H9 (cell line): ENCODE measurements at regions not wholly inside any gene's neighbourhood (a gene's known extent, or its start where the extent isn't known, plus 50 kb on each side); places are given as distances from the start of the nearest gene placed in this dataset.
"Not testable (repeated sequence)": the region's sequence is repeated elsewhere in the genome, so short reads cannot be mapped to it uniquely, and the experiment has no call there.

Experiments used
- DNase-seq: peaks from one replicate; pipeline ENCODE4 v3.0.0-alpha.2; 2017
- H2AFZ ChIP-seq: one replicate; pipeline ENCODE4 v1.6.1; 2013; ENCODE audit warnings: mild to moderate bottlenecking, low read length, control low read depth, moderate library complexity
- H2AK5ac ChIP-seq: 2 replicates; pipeline ENCODE4 v1.6.1; 2013; ENCODE audit warnings: low read length, control low read depth, mixed read lengths; ENCODE audit not compliant: insufficient read length
- H2BK120ac ChIP-seq: one replicate; pipeline ENCODE4 v1.6.1; 2013; ENCODE audit warnings: low read depth, mild to moderate bottlenecking, low read length, control low read depth, inconsistent platforms; ENCODE audit not compliant: poor library complexity, severe bottlenecking
- H2BK12ac ChIP-seq: 2 replicates; pipeline ENCODE4 v1.6.1; 2013; ENCODE audit warnings: low read length, control low read depth, mixed read lengths, low read depth; ENCODE audit not compliant: insufficient read length
- H2BK15ac ChIP-seq: 2 replicates; pipeline ENCODE4 v1.6.1; 2013; ENCODE audit warnings: low read depth, low read length, control low read depth
- H2BK20ac ChIP-seq: one replicate; pipeline ENCODE4 v1.6.1; 2013; ENCODE audit warnings: low read depth, mild to moderate bottlenecking, low read length, control low read depth, inconsistent platforms; ENCODE audit not compliant: poor library complexity, severe bottlenecking
- H2BK5ac ChIP-seq: 2 replicates; pipeline ENCODE4 v1.6.1; 2013; ENCODE audit warnings: low read length, control low read depth, mixed read lengths; ENCODE audit not compliant: insufficient read length
- H3K14ac ChIP-seq: 2 replicates; pipeline ENCODE4 v1.6.1; 2013; ENCODE audit warnings: low read length, control low read depth; ENCODE audit not compliant: insufficient read depth
- H3K18ac ChIP-seq: 2 replicates; pipeline ENCODE4 v1.6.1; 2013; ENCODE audit warnings: low read depth, mild to moderate bottlenecking, mixed read lengths, low read length, control low read depth; ENCODE audit not compliant: insufficient read length
- H3K23ac ChIP-seq: 2 replicates; pipeline ENCODE4 v1.6.1; 2013; ENCODE audit warnings: low read length, control low read depth, mixed read lengths, low read depth; ENCODE audit not compliant: insufficient read length
- H3K23me2 ChIP-seq: 2 replicates; pipeline ENCODE4 v1.6.1; 2013; ENCODE audit warnings: low read depth, mild to moderate bottlenecking, mixed read lengths, low read length, control low read depth; ENCODE audit not compliant: insufficient read length, poor library complexity, severe bottlenecking
- H3K27ac ChIP-seq: 2 replicates; pipeline ENCODE4 v1.5.1; 2013; ENCODE audit warnings: low read length, control low read depth, mixed read lengths, low read depth; ENCODE audit not compliant: insufficient read length
- H3K27me3 ChIP-seq: 2 replicates; pipeline ENCODE4 v1.6.1; 2013; ENCODE audit warnings: low read length, control low read depth, inconsistent platforms; ENCODE audit not compliant: insufficient read depth
- H3K4ac ChIP-seq: 2 replicates; pipeline ENCODE4 v1.6.1; 2013; ENCODE audit warnings: low read depth, mild to moderate bottlenecking, control low read depth, inconsistent platforms, low read length, moderate library complexity
- H3K4me1 ChIP-seq: 2 replicates; pipeline ENCODE4 v1.6.1; 2013; ENCODE audit warnings: low read length, control low read depth, inconsistent platforms; ENCODE audit not compliant: insufficient read depth
- H3K4me2 ChIP-seq: 2 replicates; pipeline ENCODE4 v1.6.1; 2013; ENCODE audit warnings: low read length, control low read depth, mixed read lengths; ENCODE audit not compliant: insufficient read length, insufficient read depth
- H3K56ac ChIP-seq: 2 replicates; pipeline ENCODE4 v1.6.1; 2013; ENCODE audit warnings: low read depth, mild to moderate bottlenecking, mixed read lengths, low read length, control low read depth; ENCODE audit not compliant: insufficient read length
- H3K79me1 ChIP-seq: 2 replicates; pipeline ENCODE4 v1.6.1; 2013; ENCODE audit warnings: low read depth, mild to moderate bottlenecking, moderate library complexity, low read length, control low read depth, inconsistent platforms; ENCODE audit not compliant: insufficient read depth, poor library complexity, severe bottlenecking
- H3K79me2 ChIP-seq: 2 replicates; pipeline ENCODE4 v1.6.1; 2013; ENCODE audit warnings: low read length, control low read depth, inconsistent platforms; ENCODE audit not compliant: insufficient read depth
- H3K9ac ChIP-seq: 2 replicates; pipeline ENCODE4 v1.6.1; 2013; ENCODE audit warnings: low read length, control low read depth, mixed read lengths; ENCODE audit not compliant: insufficient read length; ENCODE audit errors: extremely low read depth
- H3K9me3 ChIP-seq: one replicate; pipeline ENCODE4 v1.6.1; 2013; ENCODE audit warnings: low read depth, low read length, inconsistent platforms; ENCODE audit not compliant: control insufficient read depth
- H3T11ph ChIP-seq: one replicate; pipeline ENCODE4 v1.6.1; 2013; ENCODE audit warnings: mild to moderate bottlenecking, low read length, control low read depth, inconsistent platforms
- H4K20me1 ChIP-seq: one replicate; pipeline ENCODE4 v1.6.1; 2013; ENCODE audit not compliant: control insufficient read depth, insufficient read length, insufficient read depth
- H4K5ac ChIP-seq: 2 replicates; pipeline ENCODE4 v1.6.1; 2013; ENCODE audit warnings: low read depth, mild to moderate bottlenecking, mixed read lengths, low read length, control low read depth; ENCODE audit not compliant: insufficient read length
- H4K8ac ChIP-seq: replicated peaks from 2 replicates; pipeline ENCODE4 v1.6.1; 2013; ENCODE audit warnings: low read length, control low read depth, mixed read lengths, low read depth; ENCODE audit not compliant: insufficient read length
- H4K91ac ChIP-seq: 2 replicates; pipeline ENCODE4 v1.6.1; 2013; ENCODE audit warnings: low read depth, mild to moderate bottlenecking, moderate library complexity, mixed read lengths, low read length, control low read depth; ENCODE audit not compliant: insufficient read length
- H3K27ac Mint-ChIP-seq, 3 experiments: 2 replicates in 2 of 3; 3 replicates in 1 of 3; pipeline ENCODE4 v1.8.0; 2020 to 2021; ENCODE audit warnings: mixed read lengths in 3 of 3, mild to moderate bottlenecking in 1 of 3, moderate library complexity in 1 of 3
- H3K27me3 Mint-ChIP-seq: 2 replicates; pipeline ENCODE4 v1.8.0; 2021; ENCODE audit warnings: low read depth, mild to moderate bottlenecking, moderate library complexity, mixed read lengths
- H3K36me3 Mint-ChIP-seq, 3 experiments: 2 replicates in 2 of 3; 3 replicates in 1 of 3; pipeline ENCODE4 v1.8.0; 2020 to 2021; ENCODE audit warnings: low read depth in 3 of 3, mixed read lengths in 3 of 3; ENCODE audit not compliant: insufficient read depth in 1 of 3
- H3K4me1 Mint-ChIP-seq, 2 experiments: 2 replicates each; pipeline ENCODE4 v1.8.0; 2020; ENCODE audit warnings: mixed read lengths in 2 of 2
- H3K4me3 Mint-ChIP-seq, 2 experiments: 2 replicates in 1 of 2; 3 replicates in 1 of 2; pipeline ENCODE4 v1.8.0; 2020 to 2021; ENCODE audit warnings: mild to moderate bottlenecking in 2 of 2, mixed read lengths in 2 of 2, moderate library complexity in 1 of 2
- H3K9me3 Mint-ChIP-seq, 2 experiments: 2 replicates in 1 of 2; 3 replicates in 1 of 2; pipeline ENCODE4 v1.8.0; 2020; ENCODE audit warnings: mild to moderate bottlenecking in 2 of 2, mixed read lengths in 2 of 2, moderate library complexity in 1 of 2
- WGBS: extraction: QIAGEN DNeasy Blood & Tissue Kit; methylation state at CpG from one replicate; pipeline ENCODE4 v1.1.7; 2013; ENCODE audit warnings: missing lambda C conversion rate, low lambda C conversion rate, mixed read lengths; ENCODE audit not compliant: insufficient read length; ENCODE audit errors: extremely low coverage; 5-methylcytosine and 5-hydroxymethylcytosine counted together

- H3K27ac Mint-ChIP-seq = not testable (repeated sequence)
Measured at GRCh38 chr10:94125268-94125667, 131.5 kb downstream of the PLCE1 start.

More at GRCh38 chr10:94125268-94125667, 131.5 kb downstream of the PLCE1 start:
- not testable (repeated sequence) for H3K14ac ChIP-seq, H3K27me3 Mint-ChIP-seq, H3T11ph ChIP-seq, H2BK12ac ChIP-seq, H3K27me3 ChIP-seq, H3K23ac ChIP-seq, H2AFZ ChIP-seq, H3K9me3 Mint-ChIP-seq, H4K20me1 ChIP-seq, H3K4ac ChIP-seq, H3K79me1 ChIP-seq, H3K18ac ChIP-seq, H4K8ac ChIP-seq, DNase-seq, H3K23me2 ChIP-seq, H3K36me3 Mint-ChIP-seq, H2BK20ac ChIP-seq, H2BK15ac ChIP-seq, H3K4me3 Mint-ChIP-seq, H3K79me2 ChIP-seq, H3K27ac ChIP-seq, H3K56ac ChIP-seq, H3K9me3 ChIP-seq, H2BK5ac ChIP-seq, H4K5ac ChIP-seq, H3K4me1 ChIP-seq, H3K9ac ChIP-seq, H3K4me2 ChIP-seq, H2BK120ac ChIP-seq, H2AK5ac ChIP-seq, H4K91ac ChIP-seq
- whole genome bisulfite sequencing = no CpG with 5 or more reads among the region's 8 CpGs
- peaks cover 15 to 22% of the 10 kb centered on the region in 2 experiments for H3K4me1 Mint-ChIP-seq
